Activated CD8-positive, alpha-beta T cell treated with anti-CD3 and anti-CD28 coated beads for 36 hours (primary cell): ENCODE measurements at regions not wholly inside any gene's neighbourhood (a gene's known extent, or its start where the extent isn't known, plus 50 kb on each side); places are given as distances from the start of the nearest gene placed in this dataset.

Source experiments
- ATAC-seq: fragments of 200-7000 bp; cut with Tn5 transposase; one replicate; pipeline ENCODE4 v1.10.0; 2021; ENCODE audit warnings: mild to moderate bottlenecking, moderate library complexity
- CTCF ChIA-PET: fragments of 350-600 bp; sonication (Branson Sonifier 250); formaldehyde crosslinking; loops from one replicate; lab custom pipeline; 2021; ENCODE audit warnings: antibody characterized with exemption; lab: Charles Lee
- POLR2A ChIA-PET: fragments of 350-600 bp; sonication (Branson Sonifier 250); formaldehyde crosslinking; loops from one replicate; lab custom pipeline; 2021; ENCODE audit warnings: antibody characterized with exemption; lab: Charles Lee
- DNase-seq: peaks from one replicate; pipeline ENCODE4 v3.0.0-alpha.2; 2020
- H3K27ac Mint-ChIP-seq: one replicate; pipeline ENCODE4 v1.8.0; 2021; ENCODE audit warnings: mild to moderate bottlenecking, mixed read lengths
- H3K27me3 Mint-ChIP-seq: one replicate; pipeline ENCODE4 v1.8.0; 2021; ENCODE audit warnings: mixed read lengths
- H3K36me3 Mint-ChIP-seq: one replicate; pipeline ENCODE4 v1.8.0; 2021; ENCODE audit warnings: low read depth, mixed read lengths
- H3K4me1 Mint-ChIP-seq: one replicate; pipeline ENCODE4 v1.8.0; 2021; ENCODE audit warnings: low read depth, mixed read lengths
- H3K4me3 Mint-ChIP-seq: one replicate; pipeline ENCODE4 v1.8.0; 2021; ENCODE audit warnings: mild to moderate bottlenecking, moderate library complexity, mixed read lengths
- H3K9me3 Mint-ChIP-seq: one replicate; pipeline ENCODE4 v1.8.0; 2021; ENCODE audit warnings: mixed read lengths
- intact Hi-C: fragments of 100-400 bp; cut with micrococcal nuclease; formaldehyde crosslinking; loops from one replicate; pipeline ENCODE4 v1.10.0; 2022
- TF ChIP-seq, protein P1 (sequence below): fragments of 200-600 bp; IDR thresholded peaks from one replicate; pipeline ENCODE4 v1.8.0; 2022; ENCODE audit warnings: antibody characterized with exemption, mild to moderate bottlenecking

DNA sequence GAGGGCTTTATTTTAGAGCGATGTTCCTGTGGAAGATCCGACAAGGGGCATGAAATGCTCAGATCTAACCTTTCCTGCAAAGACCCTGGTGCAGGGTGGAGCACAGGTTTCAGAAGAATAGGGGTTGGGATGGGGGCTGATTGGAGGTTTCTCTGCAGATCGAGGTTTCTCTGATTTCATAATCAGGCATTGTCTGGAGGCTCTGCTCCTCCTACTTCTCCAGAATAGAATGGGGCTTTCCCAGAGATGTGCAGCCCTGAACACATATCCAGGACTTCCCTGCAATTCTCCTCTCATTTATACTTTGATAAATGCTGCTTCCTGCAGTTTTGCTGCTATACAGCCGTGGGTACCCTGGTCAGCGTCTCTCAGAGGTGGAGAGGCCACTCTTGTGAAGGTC, 397.6 kb upstream of the BOD1L1 start:
- no peaks in the 10 kb centered on the region for H3K9me3 Mint-ChIP-seq
- H3K4me1 Mint-ChIP-seq: no peaks in the 10 kb centered on the region
- no peaks in the 10 kb centered on the region for H3K36me3 Mint-ChIP-seq
- ChIA-PET CTCF (no interaction called here), POLR2A (no interaction called here)
- no peaks in the 10 kb centered on the region for H3K27me3 Mint-ChIP-seq
- TF ChIP-seq, protein P1, sequence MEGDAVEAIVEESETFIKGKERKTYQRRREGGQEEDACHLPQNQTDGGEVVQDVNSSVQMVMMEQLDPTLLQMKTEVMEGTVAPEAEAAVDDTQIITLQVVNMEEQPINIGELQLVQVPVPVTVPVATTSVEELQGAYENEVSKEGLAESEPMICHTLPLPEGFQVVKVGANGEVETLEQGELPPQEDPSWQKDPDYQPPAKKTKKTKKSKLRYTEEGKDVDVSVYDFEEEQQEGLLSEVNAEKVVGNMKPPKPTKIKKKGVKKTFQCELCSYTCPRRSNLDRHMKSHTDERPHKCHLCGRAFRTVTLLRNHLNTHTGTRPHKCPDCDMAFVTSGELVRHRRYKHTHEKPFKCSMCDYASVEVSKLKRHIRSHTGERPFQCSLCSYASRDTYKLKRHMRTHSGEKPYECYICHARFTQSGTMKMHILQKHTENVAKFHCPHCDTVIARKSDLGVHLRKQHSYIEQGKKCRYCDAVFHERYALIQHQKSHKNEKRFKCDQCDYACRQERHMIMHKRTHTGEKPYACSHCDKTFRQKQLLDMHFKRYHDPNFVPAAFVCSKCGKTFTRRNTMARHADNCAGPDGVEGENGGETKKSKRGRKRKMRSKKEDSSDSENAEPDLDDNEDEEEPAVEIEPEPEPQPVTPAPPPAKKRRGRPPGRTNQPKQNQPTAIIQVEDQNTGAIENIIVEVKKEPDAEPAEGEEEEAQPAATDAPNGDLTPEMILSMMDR: no peak
- no peak overlapping the region for H3K4me3 Mint-ChIP-seq
- ATAC-seq: no peak
- no peak overlapping the region for H3K27ac Mint-ChIP-seq
- no peak for DNase-seq
- intact Hi-C loops: no loop called here

- ATAC-seq: no peak
- Mint-ChIP-seq H3K36me3 (no peaks in the 10 kb centered on the region), H3K9me3 (no peaks in the 10 kb centered on the region), H3K4me1 (no peaks in the 10 kb centered on the region), H3K27me3 (no peaks in the 10 kb centered on the region), H3K4me3 (no peak overlapping the region), H3K27ac (no peak overlapping the region)
- DNase-seq: no peak
- POLR2A ChIA-PET: no interaction called here
- TF ChIP-seq, protein P1: no peak
- CTCF ChIA-PET: no interaction called here
- intact Hi-C loops: no loop called here
Observed at GRCh38 chr4:14025891-14026290, 398.4 kb upstream of the BOD1L1 start.

DNA sequence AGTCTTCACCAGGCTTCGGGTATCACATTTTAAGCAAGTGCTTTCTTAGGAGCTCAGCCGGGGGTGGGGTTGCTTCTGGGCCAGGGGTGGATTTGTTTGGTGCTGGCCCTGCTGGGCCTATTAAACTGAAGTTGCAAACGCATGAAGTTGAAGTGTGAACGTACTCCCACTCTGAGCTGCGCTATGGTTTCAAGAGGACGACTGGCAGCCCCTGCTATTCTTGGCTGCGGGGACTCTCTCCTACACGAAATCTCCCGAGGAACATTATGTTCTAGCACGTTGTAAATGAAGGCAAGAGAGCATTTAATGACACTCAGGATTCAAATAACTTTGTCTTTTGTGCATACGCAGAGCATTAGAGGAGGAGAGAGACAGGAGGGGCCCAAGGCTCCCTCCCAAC, 401.3 kb upstream of the BOD1L1 start:
- DNase-seq: no peak
- ChIA-PET POLR2A (no interaction called here), CTCF (no interaction called here)
- Mint-ChIP-seq H3K9me3 (no peaks in the 10 kb centered on the region), H3K36me3 (no peaks in the 10 kb centered on the region), H3K4me1 (no peaks in the 10 kb centered on the region), H3K27ac (no peak overlapping the region), H3K4me3 (no peak overlapping the region), H3K27me3 (no peaks in the 10 kb centered on the region)
- intact Hi-C loops: no loop called here
- ATAC-seq: no peak
- TF ChIP-seq, protein P1: no peak

DNA sequence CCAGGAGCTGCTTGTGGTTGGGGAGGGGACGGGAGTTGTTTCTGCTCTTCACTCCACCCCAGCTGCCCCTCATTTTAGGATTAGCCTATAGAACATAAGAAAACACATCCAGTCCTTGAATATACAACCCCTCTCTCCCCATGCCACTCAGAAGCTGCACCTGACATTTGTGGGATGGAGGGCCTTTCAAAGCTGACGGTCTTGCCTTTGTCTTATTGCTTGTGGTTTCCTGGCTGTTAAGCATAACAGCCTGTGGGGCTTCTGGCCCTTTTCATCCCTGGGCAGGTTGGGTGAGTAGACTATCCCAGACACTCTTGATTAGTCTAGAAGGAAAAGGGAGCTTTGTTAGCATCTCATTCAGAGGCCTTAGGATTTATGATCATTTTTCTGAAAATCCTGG, 407.6 kb upstream of the BOD1L1 start:
- intact Hi-C loops: no loop called here
- ATAC-seq (no peak), DNase-seq (no peak)
- TF ChIP-seq, protein P1: no peak
- no peaks in the 10 kb centered on the region for H3K27me3 Mint-ChIP-seq
- ChIA-PET POLR2A (no interaction called here), CTCF (no interaction called here)
- H3K4me1 Mint-ChIP-seq: no peaks in the 10 kb centered on the region
- no peaks in the 10 kb centered on the region for H3K36me3 Mint-ChIP-seq
- H3K4me3 Mint-ChIP-seq: no peak overlapping the region
- H3K27ac Mint-ChIP-seq: no peak overlapping the region
- no peaks in the 10 kb centered on the region for H3K9me3 Mint-ChIP-seq

DNA sequence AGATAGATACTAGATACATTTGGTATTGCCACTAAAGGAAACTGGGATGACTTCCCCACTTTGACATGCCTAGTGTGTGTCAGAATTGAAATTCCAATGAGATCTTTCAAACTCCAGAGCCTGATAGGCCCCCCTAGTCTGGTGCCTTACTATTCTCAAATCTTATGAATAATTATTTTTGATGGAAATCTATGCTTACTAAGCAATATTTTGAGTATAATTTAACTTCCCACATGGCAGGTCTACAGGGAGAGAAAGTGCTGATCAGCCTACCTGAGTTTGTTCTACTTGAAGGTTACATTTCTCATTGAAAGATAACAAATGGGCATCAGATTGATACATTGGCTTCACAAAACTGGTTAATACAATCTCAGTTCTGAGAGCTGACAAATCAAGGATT, 415.7 kb upstream of the BOD1L1 start:
- TF ChIP-seq, protein P1: no peak
- POLR2A ChIA-PET: no interaction called here
- CTCF ChIA-PET: no interaction called here

More for the DNA sequence above, 415.7 kb upstream of the BOD1L1 start:
- Mint-ChIP-seq H3K9me3 (no peaks in the 10 kb centered on the region), H3K4me1 (no peaks in the 10 kb centered on the region), H3K27me3 (no peaks in the 10 kb centered on the region), H3K36me3 (no peaks in the 10 kb centered on the region), H3K27ac (no peak overlapping the region), H3K4me3 (no peak overlapping the region)
- DNase-seq (no peak), ATAC-seq (no peak)
- intact Hi-C loops: no loop called here
